ENCODE measurements at regions not wholly inside any gene's neighbourhood (a gene's known extent, or its start where the extent isn't known, plus 50 kb on each side); places are given as distances from the start of the nearest gene placed in this dataset.

DNA sequence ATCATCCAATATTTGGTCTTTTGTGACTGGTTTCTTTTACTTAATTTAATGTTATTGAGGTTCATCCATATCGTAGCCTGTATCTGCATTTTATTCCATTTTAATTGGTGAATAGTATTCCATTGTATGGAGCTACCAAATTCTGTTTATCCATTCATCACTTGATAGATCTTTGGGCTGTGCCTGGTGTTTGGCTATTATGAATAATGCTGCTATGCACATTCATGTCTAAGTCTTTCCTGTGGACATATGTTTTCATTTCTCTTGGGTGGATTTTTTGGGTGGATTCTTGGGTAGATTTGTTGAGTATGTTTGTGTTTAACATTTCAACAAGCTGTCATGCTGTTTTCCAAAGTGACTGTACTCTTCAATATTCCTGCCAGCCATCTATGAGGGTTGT lies 52.5 kb upstream of the NEDD4L start:
- Histone ChIP-seq H3K27me3 (no peaks in the 10 kb centered on the region), H3K27ac (no peak overlapping the region), H3K4me1 (replicated peaks in 1 of 2) (no peaks in the 10 kb centered on the region), H3K9me3 (replicated peaks in 1 of 3) (no peaks in the 10 kb centered on the region), H3K36me3 (replicated peaks in 1 of 2) (no peaks in the 10 kb centered on the region), H3K4me3 (no peak overlapping the region)
- 77 to 93% (median 88%) methylated on average over 1 of the region's 1 CpG for WGBS, 4 donors
- no peak for TF ChIP-seq POLR2A (IDR thresholded peaks at IDR 0.05)
- TF ChIP-seq, protein P1, sequence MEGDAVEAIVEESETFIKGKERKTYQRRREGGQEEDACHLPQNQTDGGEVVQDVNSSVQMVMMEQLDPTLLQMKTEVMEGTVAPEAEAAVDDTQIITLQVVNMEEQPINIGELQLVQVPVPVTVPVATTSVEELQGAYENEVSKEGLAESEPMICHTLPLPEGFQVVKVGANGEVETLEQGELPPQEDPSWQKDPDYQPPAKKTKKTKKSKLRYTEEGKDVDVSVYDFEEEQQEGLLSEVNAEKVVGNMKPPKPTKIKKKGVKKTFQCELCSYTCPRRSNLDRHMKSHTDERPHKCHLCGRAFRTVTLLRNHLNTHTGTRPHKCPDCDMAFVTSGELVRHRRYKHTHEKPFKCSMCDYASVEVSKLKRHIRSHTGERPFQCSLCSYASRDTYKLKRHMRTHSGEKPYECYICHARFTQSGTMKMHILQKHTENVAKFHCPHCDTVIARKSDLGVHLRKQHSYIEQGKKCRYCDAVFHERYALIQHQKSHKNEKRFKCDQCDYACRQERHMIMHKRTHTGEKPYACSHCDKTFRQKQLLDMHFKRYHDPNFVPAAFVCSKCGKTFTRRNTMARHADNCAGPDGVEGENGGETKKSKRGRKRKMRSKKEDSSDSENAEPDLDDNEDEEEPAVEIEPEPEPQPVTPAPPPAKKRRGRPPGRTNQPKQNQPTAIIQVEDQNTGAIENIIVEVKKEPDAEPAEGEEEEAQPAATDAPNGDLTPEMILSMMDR (IDR thresholded peaks at IDR 0.05) = no peak
- intact Hi-C loops (cut with DNase I) = no loop called here
- DNase-seq = no peak

GRCh38 chr18:57989536-57989935 lies 54.5 kb upstream of the NEDD4L start:
- TF ChIP-seq, protein P1 (IDR thresholded peaks at IDR 0.05) = no peak
- TF ChIP-seq POLR2A (IDR thresholded peaks at IDR 0.05) = no peak
- Histone ChIP-seq H3K27me3 (no peaks in the 10 kb centered on the region), H3K4me1 (replicated peaks in 1 of 2) (no peaks in the 10 kb centered on the region), H3K9me3 (replicated peaks in 1 of 3) (no peaks in the 10 kb centered on the region), H3K36me3 (replicated peaks in 1 of 2) (no peaks in the 10 kb centered on the region), H3K27ac (no peak overlapping the region), H3K4me3 (no peak overlapping the region)
- WGBS, 4 donors = 84 to 91% (median 89%) methylated on average over 8 of the region's 8 CpGs
- intact Hi-C loops (cut with DNase I) = no loop called here
- DNase-seq = no peak

- Histone ChIP-seq H3K4me3 (no peak overlapping the region), H3K9me3 (replicated peaks in 1 of 3) (no peaks in the 10 kb centered on the region), H3K4me1 (replicated peaks in 1 of 2) (no peaks in the 10 kb centered on the region), H3K27me3 (no peaks in the 10 kb centered on the region), H3K27ac (no peak overlapping the region), H3K36me3 (replicated peaks in 1 of 2) (no peaks in the 10 kb centered on the region)
- intact Hi-C loops (cut with DNase I) = no loop called here
- WGBS, 4 donors = 78 to 89% (median 84%) methylated on average over 5 of the region's 5 CpGs
- no peak for DNase-seq
- no peak for TF ChIP-seq POLR2A (IDR thresholded peaks at IDR 0.05)
- TF ChIP-seq, protein P1 (IDR thresholded peaks at IDR 0.05) = no peak
These were observed 59.4 kb upstream of the NEDD4L start for GRCh38 chr18:57984490-57985115.

DNA sequence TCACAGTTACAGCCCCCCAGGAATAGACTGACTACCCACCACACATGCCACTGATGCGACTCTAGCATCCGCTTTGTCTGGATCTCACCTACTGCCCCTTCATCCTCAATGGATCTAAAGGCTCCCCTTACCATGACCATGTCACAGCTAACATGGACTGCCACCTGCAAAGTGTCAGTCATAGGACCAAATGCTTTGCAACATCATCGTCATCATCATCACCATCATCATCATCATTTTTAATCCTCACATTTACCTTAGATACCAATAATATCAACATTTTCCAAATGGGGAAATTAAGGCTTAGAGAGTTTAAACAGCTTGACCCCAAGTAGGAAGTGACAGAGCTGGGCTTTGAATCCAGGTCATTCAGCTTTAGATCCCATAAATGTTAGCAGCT lies 60.1 kb upstream of the NEDD4L start:
- no peaks in the 10 kb centered on the region for H3K27me3 ChIP-seq
- no peak for DNase-seq
- 69 to 94% (median 79%) methylated on average over 3 of the region's 3 CpGs for WGBS, 4 donors
- H3K9me3 ChIP-seq (replicated peaks in 1 of 3) = no peaks in the 10 kb centered on the region
- H3K4me3 ChIP-seq = no peak overlapping the region
- intact Hi-C loops (cut with DNase I) = no loop called here
- TF ChIP-seq POLR2A (IDR thresholded peaks at IDR 0.05) = no peak
- TF ChIP-seq, protein P1 (IDR thresholded peaks at IDR 0.05) = no peak
- no peak overlapping the region for H3K27ac ChIP-seq
- H3K36me3 ChIP-seq (replicated peaks in 1 of 2) = no peaks in the 10 kb centered on the region
- no peaks in the 10 kb centered on the region for H3K4me1 ChIP-seq (replicated peaks in 1 of 2)
